ENCODE measurements at regions not wholly inside any gene's neighbourhood (a gene's known extent, or its start where the extent isn't known, plus 50 kb on each side); places are given as distances from the start of the nearest gene placed in this dataset.

DNA sequence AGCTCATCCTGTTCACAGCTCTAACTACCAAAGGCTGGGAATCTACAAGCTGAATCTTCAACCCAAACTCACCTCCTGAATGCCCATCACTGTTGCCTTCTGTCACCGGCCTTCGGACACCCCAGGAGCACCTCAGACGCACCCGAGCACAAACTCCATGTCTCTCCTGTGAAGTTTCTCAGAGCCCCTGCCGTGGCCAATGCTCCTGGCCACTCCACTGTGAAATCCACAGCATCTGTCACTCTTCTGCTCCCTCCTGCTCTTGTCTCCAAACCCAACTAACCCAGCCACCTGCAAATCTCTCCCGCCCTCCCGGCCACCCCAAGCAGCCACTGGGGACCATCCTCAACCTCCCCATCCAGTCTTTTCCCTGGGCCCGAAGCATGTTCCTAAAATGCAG lies 457.9 kb upstream of the SALL3 start:
- TF ChIP-seq YY1 (IDR thresholded peaks at IDR 0.05; ENCODE audit: insufficient read depth, insufficient read length) (no peak), ZNF274 (IDR thresholded peaks at IDR 0.05; ENCODE audit: low read depth, low read length) (no peak), SUZ12 (IDR thresholded peaks at IDR 0.05; ENCODE audit: extremely low read depth, insufficient read depth, insufficient read length) (no peak)
